Choroid plexus epithelial cell (primary cell): ENCODE measurements at regions not wholly inside any gene's neighbourhood (a gene's known extent, or its start where the extent isn't known, plus 50 kb on each side); places are given as distances from the start of the nearest gene placed in this dataset.

ENCODE experiments used
- DNase-seq: peaks from one replicate; pipeline ENCODE4 v3.0.0-alpha.2; 2010; ENCODE audit warnings: low read depth
- H3K4me3 ChIP-seq: 2 replicates; pipeline ENCODE4 v1.5.1; 2011; ENCODE audit warnings: low read depth, mild to moderate bottlenecking, control low read depth, low read length, moderate library complexity
- TF ChIP-seq, protein P1 (sequence below): conservative IDR thresholded peaks from 2 replicates; pipeline ENCODE4 v1.5.1; 2011; ENCODE audit warnings: low read depth, mild to moderate bottlenecking, control low read depth, inconsistent platforms, low read length, moderate library complexity

DNA sequence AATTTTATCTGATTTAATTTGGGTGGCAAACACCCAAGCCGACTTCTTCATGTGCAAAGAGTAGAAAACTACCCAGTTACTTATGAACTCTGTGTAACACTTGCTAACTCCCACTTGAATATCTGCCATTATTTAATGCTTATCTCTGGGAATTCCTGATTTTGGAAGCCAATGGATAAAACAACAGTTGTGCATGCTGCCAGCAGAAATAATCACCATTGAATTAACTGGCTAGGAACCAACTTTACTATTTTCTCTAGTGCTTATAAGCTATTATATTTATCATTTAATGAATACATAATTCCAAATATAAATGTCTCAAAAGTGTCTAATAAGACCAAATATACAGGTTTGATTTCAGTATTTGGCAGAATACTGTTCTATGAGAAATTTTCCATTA is 85.7 kb downstream of the IZUMO3 start:
- DNase-seq: no peak
- H3K4me3 ChIP-seq: no peak overlapping the region
- TF ChIP-seq, protein P1, sequence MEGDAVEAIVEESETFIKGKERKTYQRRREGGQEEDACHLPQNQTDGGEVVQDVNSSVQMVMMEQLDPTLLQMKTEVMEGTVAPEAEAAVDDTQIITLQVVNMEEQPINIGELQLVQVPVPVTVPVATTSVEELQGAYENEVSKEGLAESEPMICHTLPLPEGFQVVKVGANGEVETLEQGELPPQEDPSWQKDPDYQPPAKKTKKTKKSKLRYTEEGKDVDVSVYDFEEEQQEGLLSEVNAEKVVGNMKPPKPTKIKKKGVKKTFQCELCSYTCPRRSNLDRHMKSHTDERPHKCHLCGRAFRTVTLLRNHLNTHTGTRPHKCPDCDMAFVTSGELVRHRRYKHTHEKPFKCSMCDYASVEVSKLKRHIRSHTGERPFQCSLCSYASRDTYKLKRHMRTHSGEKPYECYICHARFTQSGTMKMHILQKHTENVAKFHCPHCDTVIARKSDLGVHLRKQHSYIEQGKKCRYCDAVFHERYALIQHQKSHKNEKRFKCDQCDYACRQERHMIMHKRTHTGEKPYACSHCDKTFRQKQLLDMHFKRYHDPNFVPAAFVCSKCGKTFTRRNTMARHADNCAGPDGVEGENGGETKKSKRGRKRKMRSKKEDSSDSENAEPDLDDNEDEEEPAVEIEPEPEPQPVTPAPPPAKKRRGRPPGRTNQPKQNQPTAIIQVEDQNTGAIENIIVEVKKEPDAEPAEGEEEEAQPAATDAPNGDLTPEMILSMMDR: no peak

DNA sequence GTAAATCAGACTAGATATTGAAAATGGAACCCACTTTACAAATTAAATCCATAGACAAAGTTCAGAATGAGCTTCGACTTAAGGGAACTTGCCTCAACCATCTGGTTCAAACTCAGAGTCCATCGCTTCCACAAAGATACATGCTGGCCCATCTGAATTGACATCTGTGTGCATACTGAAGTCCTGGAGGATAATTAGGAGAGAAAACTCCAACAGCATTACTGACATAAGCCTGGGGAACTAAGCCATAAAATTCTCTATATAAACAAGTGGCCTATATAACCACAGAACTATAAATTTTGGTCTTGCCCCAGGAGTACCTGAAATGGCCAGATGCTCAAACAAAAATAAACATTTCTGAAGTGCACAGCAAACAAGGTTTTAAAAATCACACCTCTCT is 94.4 kb downstream of the IZUMO3 start:
- TF ChIP-seq, protein P1: no peak
- no peak overlapping the region for H3K4me3 ChIP-seq
- DNase-seq: no peak

DNA sequence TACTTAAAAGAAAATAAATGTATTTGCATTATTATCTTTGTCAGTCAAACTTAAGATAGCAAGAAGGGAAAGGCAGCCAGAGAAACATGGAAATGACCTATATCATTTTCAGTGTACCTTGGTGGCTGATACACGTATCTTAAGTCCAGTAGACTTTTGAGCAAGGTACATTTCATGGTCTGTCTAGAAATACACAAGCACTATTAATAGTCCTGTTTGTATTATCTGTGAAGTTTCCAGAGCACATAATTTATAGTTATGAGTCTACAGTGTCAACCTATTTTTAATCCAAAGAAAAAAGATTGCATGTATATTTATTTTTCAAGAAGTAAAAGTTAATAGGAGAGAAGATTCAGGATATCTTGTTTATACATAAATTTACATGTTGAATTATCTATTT is 95.7 kb downstream of the IZUMO3 start:
- H3K4me3 ChIP-seq: no peak overlapping the region
- TF ChIP-seq, protein P1: no peak
- no peak for DNase-seq

DNA sequence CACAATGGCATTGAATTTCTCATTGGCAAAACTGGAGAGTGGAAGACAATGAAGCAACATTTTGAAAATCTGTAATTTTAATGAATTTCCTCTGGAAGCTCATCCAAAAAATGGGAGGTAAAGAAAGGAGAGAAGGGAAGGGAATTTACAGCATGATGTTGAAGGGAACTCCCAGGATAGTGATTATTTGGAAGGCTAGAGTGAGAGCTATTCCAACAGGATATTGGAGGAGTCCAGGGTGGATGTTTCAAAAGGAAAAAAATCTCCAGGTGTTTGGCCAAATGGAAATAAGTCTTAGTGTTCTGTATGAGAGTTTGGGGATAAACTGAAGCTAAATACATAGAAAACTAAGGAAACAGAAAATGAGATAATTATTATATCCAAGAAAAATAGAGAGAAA is 106.2 kb downstream of the IZUMO3 start:
- TF ChIP-seq, protein P1: no peak
- H3K4me3 ChIP-seq: no peak overlapping the region
- DNase-seq: no peak

DNA sequence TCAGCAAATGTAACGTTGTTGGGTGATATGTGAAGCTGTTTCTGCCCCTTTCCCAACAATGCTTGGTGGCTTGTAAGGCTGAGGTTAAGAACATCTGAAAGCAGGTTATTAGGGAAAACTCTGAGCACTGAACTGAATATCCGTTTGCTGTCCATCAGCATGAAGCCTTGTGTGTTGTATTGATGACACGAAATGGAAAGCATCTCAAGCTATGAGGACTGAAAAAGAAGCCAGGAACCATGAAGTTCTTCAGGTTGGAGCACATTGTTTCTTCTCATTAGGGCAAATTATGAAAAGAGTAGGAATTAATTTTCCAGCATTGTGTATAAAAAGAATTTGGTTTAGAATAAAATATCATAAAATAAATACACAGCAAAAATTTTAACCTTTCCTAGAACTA is 106.8 kb downstream of the IZUMO3 start:
- no peak for DNase-seq
- no peak overlapping the region for H3K4me3 ChIP-seq
- TF ChIP-seq, protein P1: no peak

GRCh38 chr9:24436761-24437160 is 108.9 kb downstream of the IZUMO3 start:
- DNase-seq: no peak
- H3K4me3 ChIP-seq: no peak overlapping the region
- TF ChIP-seq, protein P1: no peak

DNA sequence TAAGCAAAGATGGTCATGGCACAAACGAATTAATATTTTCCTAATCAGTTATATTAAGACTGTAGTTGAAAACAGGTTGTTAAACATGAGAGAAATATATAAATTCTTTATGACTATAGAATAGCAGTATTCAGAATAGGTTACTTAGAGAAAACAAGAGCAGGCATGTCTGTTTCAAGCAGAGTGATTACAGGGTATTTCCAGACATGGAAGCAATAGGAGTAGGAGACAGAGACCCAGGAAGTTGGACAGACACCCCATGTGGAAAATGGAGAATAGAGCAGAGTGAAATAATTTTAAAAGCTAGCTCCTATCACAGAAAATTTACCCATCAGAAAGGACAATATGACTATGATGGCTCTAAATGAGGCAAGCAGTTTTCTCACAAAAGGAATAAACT is 111.5 kb downstream of the IZUMO3 start:
- DNase-seq: no peak
- TF ChIP-seq, protein P1: no peak
- H3K4me3 ChIP-seq: no peak overlapping the region
